HepG2 (cell line): ENCODE measurements at regions not wholly inside any gene's neighbourhood (a gene's known extent, or its start where the extent isn't known, plus 50 kb on each side); places are given as distances from the start of the nearest gene placed in this dataset.
"Not testable (repeated sequence)": the region's sequence is repeated elsewhere in the genome, so short reads cannot be mapped to it uniquely, and the experiment has no call there.

Source experiments
- ATAC-seq: fragments of 200-7000 bp; cut with Tn5 transposase; 3 replicates; pipeline ENCODE4 v1.9.1; 2020; ENCODE audit warnings: mild to moderate bottlenecking, moderate library complexity
- BruUV-seq: library from RNA; stranded (reverse); fragments of 400-500 nt; replicated peaks from 2 replicates; lab custom pipeline; 2021; lab: Mats Ljungman, UMichigan
- CTCF ChIA-PET: fragments of 300-600 bp; formaldehyde crosslinking; extraction: SDS; loops from one replicate; lab custom pipeline; 2021; ENCODE audit warnings: low total read pairs, inconsistent platforms, low intra/inter-chr PET ratio; lab: Yijun Ruan, JAX
- POLR2A ChIA-PET: fragments of 350-600 bp; sonication (Branson Sonifier 250); formaldehyde crosslinking; loops from one replicate; lab custom pipeline; 2020; ENCODE audit warnings: antibody characterized with exemption, inconsistent platforms; lab: Yijun Ruan, JAX
- DNase-seq: peaks from one replicate; pipeline ENCODE4 v3.0.0-alpha.2; 2015; ENCODE audit warnings: low spot score
- FAIRE-seq: peaks from 3 replicates; lab custom pipeline; 2011; peaks lifted over from hg19 to GRCh38; lab: Jason Lieb, UNC
- H2AFZ ChIP-seq: one replicate; pipeline ENCODE4 v1.6.1; 2011; ENCODE audit warnings: low read length, inconsistent platforms
- H3K27ac ChIP-seq: fragments of 300-600 bp; 3 replicates; pipeline ENCODE4 v1.8.0; 2011; ENCODE audit warnings: mixed run types, mild to moderate bottlenecking, mixed read lengths, low read length, inconsistent platforms; ENCODE audit not compliant: insufficient read depth; ENCODE audit errors: extremely low read length
- H3K27me3 ChIP-seq, 2 experiments: fragments of 200-600 bp in 1 of 2; 2 replicates in 1 of 2; 3 replicates in 1 of 2; pipeline versions ENCODE4 v1.6.0 to v1.8.0; 2011; ENCODE audit warnings: low read length in 2 of 2, mild to moderate bottlenecking in 2 of 2, moderate library complexity in 2 of 2, inconsistent platforms in 1 of 2; ENCODE audit not compliant: insufficient read depth in 2 of 2, control insufficient read depth in 1 of 2
- H3K36me3 ChIP-seq, 2 experiments: fragments of 200-600 bp in 1 of 2; replicated peaks in 1 of 2; 2 replicates in 1 of 2; 3 replicates in 1 of 2; pipeline versions ENCODE4 v1.5.1 to v1.8.0; 2011; ENCODE audit warnings: low read length in 2 of 2, inconsistent platforms in 1 of 2; ENCODE audit not compliant: insufficient read depth in 2 of 2, control insufficient read depth in 1 of 2
- H3K4me1 ChIP-seq: 2 replicates; pipeline ENCODE4 v1.5.1; 2012; ENCODE audit warnings: low read length, inconsistent platforms; ENCODE audit not compliant: insufficient read depth
- H3K4me2 ChIP-seq: 2 replicates; pipeline ENCODE4 v1.6.0; 2011; ENCODE audit warnings: low read depth, low read length, inconsistent platforms
- H3K4me3 ChIP-seq, 3 experiments: fragments of 200-600 bp in 1 of 3; sonication (generic), shearing (Covaris generic) in 1 of 3; replicated peaks in 1 of 3; 2 replicates each; pipeline ENCODE4 v1.5.1; 2011 to 2016; ENCODE audit warnings: low read length in 3 of 3, inconsistent platforms in 2 of 3, low read depth in 2 of 3, mild to moderate bottlenecking in 2 of 3, control low read depth in 1 of 3, mixed read lengths in 1 of 3; ENCODE audit not compliant: insufficient read depth in 1 of 3
- H3K79me2 ChIP-seq: one replicate; pipeline ENCODE4 v1.6.1; 2011; ENCODE audit warnings: low read length, inconsistent platforms; ENCODE audit not compliant: insufficient read depth
- H3K9ac ChIP-seq: 2 replicates; pipeline ENCODE4 v1.6.0; 2011; ENCODE audit warnings: mild to moderate bottlenecking, low read depth, low read length, inconsistent platforms; ENCODE audit not compliant: insufficient read depth
- H3K9me3 ChIP-seq: 2 replicates; pipeline ENCODE4 v1.5.1; 2012; ENCODE audit warnings: mild to moderate bottlenecking, low read length
- H4K20me1 ChIP-seq: 2 replicates; pipeline ENCODE4 v1.6.0; 2011; ENCODE audit warnings: inconsistent platforms, mild to moderate bottlenecking, low read length, moderate library complexity; ENCODE audit not compliant: insufficient read depth
- HNRNPUL1 ChIP-seq: fragments of 200-400 bp; formaldehyde crosslinking; IDR thresholded peaks from 2 replicates; pipeline ENCODE4 v1.6.1; 2017; ENCODE audit warnings: low read depth, mild to moderate bottlenecking, low read length, moderate library complexity
- WGBS: methylation state at CpG from one replicate; pipeline ENCODE4 v1.1.6; 2017; ENCODE audit warnings: low lambda C conversion rate; 5-methylcytosine and 5-hydroxymethylcytosine counted together
- in situ Hi-C: cut with HindIII; loops from 2 replicates; pipeline ENCODE4 v1.10.0; 2017; ENCODE audit warnings: low pct_unique_long_range_greater_than_20kb; ENCODE audit not compliant: extremely low pct_ligation_motif_present
- intact Hi-C: fragments of 100-400 bp; cut with micrococcal nuclease; formaldehyde crosslinking; loops from one replicate; pipeline ENCODE4 v1.10.0; 2022; ENCODE audit not compliant: unreplicated experiment
- TF ChIP-seq, protein P1 (sequence below), 2 experiments: sonication (generic) in 1 of 2; formaldehyde crosslinking in 1 of 2; IDR thresholded peaks; 2 replicates each; pipeline versions ENCODE4 v1.4.0 to v1.6.1; 2016 to 2020; ENCODE audit warnings: borderline replicate concordance in 1 of 2, low read depth in 1 of 2, mild to moderate bottlenecking in 1 of 2, missing genetic modification reagents in 1 of 2

DNA sequence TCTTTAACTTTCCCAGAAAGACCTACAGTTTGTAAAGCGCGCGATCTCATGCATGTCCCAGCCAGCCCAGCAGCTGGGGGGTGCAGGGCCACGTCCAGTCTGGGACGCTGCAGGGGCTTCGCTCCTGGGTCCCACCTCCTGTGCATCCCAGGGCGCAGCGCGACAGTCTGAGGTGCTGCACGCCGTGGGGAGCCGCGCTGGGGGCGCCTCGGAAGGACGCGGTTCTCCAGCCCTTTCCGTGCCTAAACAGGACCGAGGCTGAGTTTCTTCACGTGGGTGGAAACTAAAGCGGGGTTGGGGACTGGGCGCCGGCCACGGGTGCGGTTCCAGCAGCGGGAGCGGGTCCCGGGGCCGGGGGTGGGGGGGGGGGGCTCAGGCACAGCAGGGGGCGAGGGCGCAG lies 221.4 kb downstream of the TP53TG3F start:
- H3K4me2 ChIP-seq, H4K20me1 ChIP-seq, H3K9ac ChIP-seq, H3K36me3 ChIP-seq, H3K4me1 ChIP-seq, H2AFZ ChIP-seq, H3K79me2 ChIP-seq, ATAC-seq, in situ Hi-C loops, intact Hi-C loops, H3K4me3 ChIP-seq, BruUV-seq, CTCF ChIA-PET, H3K27me3 ChIP-seq, POLR2A ChIA-PET, H3K27ac ChIP-seq, DNase-seq, FAIRE-seq, H3K9me3 ChIP-seq: not testable (repeated sequence)
- 51% methylated on average over 30 of the region's 31 CpGs for WGBS

DNA sequence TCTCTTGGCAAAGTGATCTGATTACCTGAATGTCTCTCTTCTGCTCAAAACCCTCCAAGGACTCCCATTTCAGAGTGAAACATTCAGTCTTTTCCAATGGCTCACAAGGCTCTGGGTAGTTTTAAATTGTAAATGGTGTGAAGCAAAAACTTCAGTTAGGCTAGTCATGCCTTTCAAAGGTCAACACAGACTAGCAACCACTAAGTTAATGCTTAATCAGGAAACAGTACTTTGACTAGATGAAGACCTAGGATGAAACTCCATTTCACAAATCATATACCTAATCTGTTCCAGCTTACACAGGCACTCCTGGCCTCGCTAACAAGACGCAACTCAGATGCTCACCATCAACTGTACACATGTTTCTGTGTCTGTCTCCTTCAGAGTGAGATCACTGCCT lies 240.9 kb downstream of the TP53TG3F start:
- ATAC-seq, BruUV-seq, CTCF ChIA-PET, H3K79me2 ChIP-seq, FAIRE-seq, DNase-seq, intact Hi-C loops, POLR2A ChIA-PET, H3K4me1 ChIP-seq, H2AFZ ChIP-seq, H3K27me3 ChIP-seq, H3K27ac ChIP-seq, H4K20me1 ChIP-seq, H3K4me3 ChIP-seq, H3K9me3 ChIP-seq, in situ Hi-C loops, H3K9ac ChIP-seq, H3K36me3 ChIP-seq: not testable (repeated sequence)
- peak; percentile 92 for TF ChIP-seq HNRNPUL1
- TF ChIP-seq, protein P1, sequence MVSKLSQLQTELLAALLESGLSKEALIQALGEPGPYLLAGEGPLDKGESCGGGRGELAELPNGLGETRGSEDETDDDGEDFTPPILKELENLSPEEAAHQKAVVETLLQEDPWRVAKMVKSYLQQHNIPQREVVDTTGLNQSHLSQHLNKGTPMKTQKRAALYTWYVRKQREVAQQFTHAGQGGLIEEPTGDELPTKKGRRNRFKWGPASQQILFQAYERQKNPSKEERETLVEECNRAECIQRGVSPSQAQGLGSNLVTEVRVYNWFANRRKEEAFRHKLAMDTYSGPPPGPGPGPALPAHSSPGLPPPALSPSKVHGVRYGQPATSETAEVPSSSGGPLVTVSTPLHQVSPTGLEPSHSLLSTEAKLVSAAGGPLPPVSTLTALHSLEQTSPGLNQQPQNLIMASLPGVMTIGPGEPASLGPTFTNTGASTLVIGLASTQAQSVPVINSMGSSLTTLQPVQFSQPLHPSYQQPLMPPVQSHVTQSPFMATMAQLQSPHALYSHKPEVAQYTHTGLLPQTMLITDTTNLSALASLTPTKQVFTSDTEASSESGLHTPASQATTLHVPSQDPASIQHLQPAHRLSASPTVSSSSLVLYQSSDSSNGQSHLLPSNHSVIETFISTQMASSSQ (IDR thresholded peaks at IDR 0.05; ENCODE audit: low read depth) = peak; percentile 86
- TF ChIP-seq, protein P1 (CRISPR knock-in tag; IDR thresholded peaks at IDR 0.05; ENCODE audit: borderline replicate concordance) = peak; percentile 46; the same call in 1 of the 2 replicates
- 6% methylated on average over 2 of the region's 2 CpGs for WGBS
- H3K4me2 ChIP-seq = peak overlapping the region; percentile 3; the same call in 1 of the 2 replicates

GRCh38 chr16:33706845-33707590 lies 247.6 kb downstream of the TP53TG3F start:
- H3K9ac ChIP-seq, intact Hi-C loops, H3K4me3 ChIP-seq, H3K9me3 ChIP-seq, H4K20me1 ChIP-seq, H2AFZ ChIP-seq, H3K27ac ChIP-seq, H3K4me1 ChIP-seq, POLR2A ChIA-PET, H3K27me3 ChIP-seq, ATAC-seq, H3K4me2 ChIP-seq, DNase-seq, in situ Hi-C loops, H3K79me2 ChIP-seq, FAIRE-seq, CTCF ChIA-PET, H3K36me3 ChIP-seq, BruUV-seq: not testable (repeated sequence)
- 80% methylated on average over 48 of the region's 55 CpGs for WGBS
